ENCODE measurements at regions not wholly inside any gene's neighbourhood (a gene's known extent, or its start where the extent isn't known, plus 50 kb on each side); places are given as distances from the start of the nearest gene placed in this dataset.
"Not testable (repeated sequence)": the region's sequence is repeated elsewhere in the genome, so short reads cannot be mapped to it uniquely, and the experiment has no call there.

GRCh38 chr17:62149961-62150360, 84.9 kb upstream of the MED13 start:
- DNase-seq: no peak

GRCh38 chr17:62147284-62147683, 82.2 kb upstream of the MED13 start:
- no peak for DNase-seq

GRCh38 chr17:62140836-62141235, 75.8 kb upstream of the MED13 start:
- no peak for DNase-seq

GRCh38 chr17:62140376-62140775, 75.3 kb upstream of the MED13 start:
- no peak for DNase-seq

- not testable (repeated sequence) for DNase-seq
These were observed 74.7 kb upstream of the MED13 start for GRCh38 chr17:62139690-62140354.

- DNase-seq: no peak
These were observed 74.1 kb upstream of the MED13 start for GRCh38 chr17:62139141-62139540.

GRCh38 chr17:62138676-62139121, 73.6 kb upstream of the MED13 start:
- not testable (repeated sequence) for DNase-seq

- not testable (repeated sequence) for DNase-seq
These were observed 72.9 kb upstream of the MED13 start for GRCh38 chr17:62137734-62138624.

- DNase-seq: not testable (repeated sequence)
These were observed 72.1 kb upstream of the MED13 start for GRCh38 chr17:62137013-62137733.

GRCh38 chr17:62135742-62136141, 70.7 kb upstream of the MED13 start:
- DNase-seq: no peak

- DNase-seq: not testable (repeated sequence)
These were observed 70.0 kb upstream of the MED13 start for GRCh38 chr17:62135096-62135495.

GRCh38 chr17:62134397-62134796, 69.3 kb upstream of the MED13 start:
- DNase-seq: no peak

GRCh38 chr17:62131271-62131670, 66.2 kb upstream of the MED13 start:
- not testable (repeated sequence) for DNase-seq

GRCh38 chr17:62130739-62131138, 65.7 kb upstream of the MED13 start:
- DNase-seq: no peak

GRCh38 chr17:62126292-62126691, 61.2 kb upstream of the MED13 start:
- no peak for DNase-seq

GRCh38 chr17:62125307-62125706, 60.2 kb upstream of the MED13 start:
- DNase-seq: no peak

GRCh38 chr17:62121025-62121730, 56.1 kb upstream of the MED13 start:
- DNase-seq: no peak

- no peak for DNase-seq
These were observed 54.3 kb upstream of the MED13 start for GRCh38 chr17:62119373-62119772.

Data from MV-4-11 (cell line).